Progenitor cell of endocrine pancreas (in vitro differentiated cells): ENCODE measurements at regions not wholly inside any gene's neighbourhood (a gene's known extent, or its start where the extent isn't known, plus 50 kb on each side); places are given as distances from the start of the nearest gene placed in this dataset.
"Not testable (repeated sequence)": the region's sequence is repeated elsewhere in the genome, so short reads cannot be mapped to it uniquely, and the experiment has no call there.

Experiments
- DNase-seq: peaks from one replicate; pipeline ENCODE4 v3.0.0; 2021; ENCODE audit warnings: low spot score; ENCODE audit not compliant: unreplicated experiment
- H3K27ac Mint-ChIP-seq: 2 replicates; pipeline ENCODE4 v1.8.0; 2021; ENCODE audit warnings: mild to moderate bottlenecking, moderate library complexity, mixed read lengths
- H3K27me3 Mint-ChIP-seq: 2 replicates; pipeline ENCODE4 v1.8.0; 2021; ENCODE audit warnings: mixed read lengths
- H3K36me3 Mint-ChIP-seq: 2 replicates; pipeline ENCODE4 v1.8.0; 2022; ENCODE audit warnings: mixed read lengths; ENCODE audit not compliant: insufficient read depth
- H3K4me1 Mint-ChIP-seq: 2 replicates; pipeline ENCODE4 v1.8.0; 2021; ENCODE audit warnings: low read depth, mixed read lengths
- H3K4me3 Mint-ChIP-seq: 2 replicates; pipeline ENCODE4 v1.8.0; 2021; ENCODE audit warnings: low read depth, mild to moderate bottlenecking, moderate library complexity, mixed read lengths
- H3K9me3 Mint-ChIP-seq: 2 replicates; pipeline ENCODE4 v1.8.0; 2021; ENCODE audit warnings: low read depth, mixed read lengths
- TF ChIP-seq, protein P1 (sequence below): fragments of 200-600 bp; sonication (generic); IDR thresholded peaks from one replicate; pipeline ENCODE4 v1.5.0; 2021; ENCODE audit warnings: antibody characterized with exemption, mild to moderate bottlenecking; ENCODE audit not compliant: unreplicated experiment

DNA sequence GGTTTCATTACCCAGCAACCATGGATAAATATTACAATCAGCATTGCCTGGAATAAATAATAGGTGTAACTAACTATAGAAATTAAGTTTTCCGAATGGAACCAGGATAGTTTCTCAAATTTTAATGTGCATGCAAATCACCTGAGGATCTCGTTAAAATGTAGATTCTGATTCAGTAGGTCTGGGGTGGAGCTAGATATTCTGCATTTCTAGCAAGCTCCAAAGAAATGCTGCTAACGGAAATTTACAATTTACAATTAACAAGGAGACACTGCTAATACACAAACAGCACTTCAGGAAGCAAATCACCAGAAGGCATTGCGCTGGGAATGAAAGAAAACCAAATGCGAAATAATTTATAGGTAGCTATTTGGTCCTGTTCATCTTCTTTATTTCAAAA lies 597.5 kb upstream of the KLF12 start:
- Mint-ChIP-seq H3K4me3 (no peak overlapping the region), H3K9me3 (no peaks in the 10 kb centered on the region), H3K4me1 (no peaks in the 10 kb centered on the region), H3K36me3 (no peaks in the 10 kb centered on the region), H3K27me3 (no peaks in the 10 kb centered on the region), H3K27ac (no peak overlapping the region)
- TF ChIP-seq, protein P1, sequence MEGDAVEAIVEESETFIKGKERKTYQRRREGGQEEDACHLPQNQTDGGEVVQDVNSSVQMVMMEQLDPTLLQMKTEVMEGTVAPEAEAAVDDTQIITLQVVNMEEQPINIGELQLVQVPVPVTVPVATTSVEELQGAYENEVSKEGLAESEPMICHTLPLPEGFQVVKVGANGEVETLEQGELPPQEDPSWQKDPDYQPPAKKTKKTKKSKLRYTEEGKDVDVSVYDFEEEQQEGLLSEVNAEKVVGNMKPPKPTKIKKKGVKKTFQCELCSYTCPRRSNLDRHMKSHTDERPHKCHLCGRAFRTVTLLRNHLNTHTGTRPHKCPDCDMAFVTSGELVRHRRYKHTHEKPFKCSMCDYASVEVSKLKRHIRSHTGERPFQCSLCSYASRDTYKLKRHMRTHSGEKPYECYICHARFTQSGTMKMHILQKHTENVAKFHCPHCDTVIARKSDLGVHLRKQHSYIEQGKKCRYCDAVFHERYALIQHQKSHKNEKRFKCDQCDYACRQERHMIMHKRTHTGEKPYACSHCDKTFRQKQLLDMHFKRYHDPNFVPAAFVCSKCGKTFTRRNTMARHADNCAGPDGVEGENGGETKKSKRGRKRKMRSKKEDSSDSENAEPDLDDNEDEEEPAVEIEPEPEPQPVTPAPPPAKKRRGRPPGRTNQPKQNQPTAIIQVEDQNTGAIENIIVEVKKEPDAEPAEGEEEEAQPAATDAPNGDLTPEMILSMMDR = no peak
- DNase-seq = no peak

DNA sequence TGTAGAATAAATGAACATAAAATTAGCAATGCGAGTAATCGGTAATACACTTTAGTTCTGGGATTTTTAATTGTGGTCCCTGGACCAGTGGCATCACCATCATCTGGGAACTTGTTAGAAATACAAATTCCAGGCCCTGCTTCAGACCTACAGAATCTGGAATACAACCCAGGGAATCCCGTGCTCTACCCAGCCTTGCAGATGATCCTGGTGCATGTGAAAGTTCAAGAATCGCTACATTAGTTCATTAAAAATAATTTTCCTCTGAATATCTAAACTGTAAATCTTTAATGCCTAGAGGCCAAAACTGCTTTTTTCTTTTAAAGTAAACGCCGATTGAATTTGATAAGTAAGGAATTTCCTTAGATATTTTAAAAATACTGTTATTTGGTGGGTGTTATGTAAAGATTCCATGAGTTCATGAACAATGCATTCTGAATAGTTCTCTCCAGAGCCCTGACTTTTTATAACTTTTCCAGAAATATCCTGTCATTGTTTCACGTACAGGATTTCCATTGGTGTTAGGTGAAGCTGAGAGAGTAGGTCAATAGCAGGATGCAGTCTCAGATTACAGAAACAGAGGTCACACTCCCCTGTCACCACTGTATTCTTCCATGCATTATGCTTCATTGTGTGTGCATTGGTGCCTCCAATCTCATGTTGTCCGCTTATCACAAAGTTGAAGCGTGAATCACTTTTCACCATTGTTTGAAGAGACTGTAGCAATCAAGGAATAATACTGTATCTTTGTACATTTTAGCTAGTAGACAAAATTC lies 596.5 kb upstream of the KLF12 start:
- TF ChIP-seq, protein P1 = no peak
- no peaks in the 10 kb centered on the region for H3K36me3 Mint-ChIP-seq
- H3K4me3 Mint-ChIP-seq = no peak overlapping the region
- H3K27ac Mint-ChIP-seq = no peak overlapping the region
- no peak for DNase-seq
- H3K4me1 Mint-ChIP-seq = no peaks in the 10 kb centered on the region
- no peaks in the 10 kb centered on the region for H3K27me3 Mint-ChIP-seq
- H3K9me3 Mint-ChIP-seq = no peaks in the 10 kb centered on the region

DNA sequence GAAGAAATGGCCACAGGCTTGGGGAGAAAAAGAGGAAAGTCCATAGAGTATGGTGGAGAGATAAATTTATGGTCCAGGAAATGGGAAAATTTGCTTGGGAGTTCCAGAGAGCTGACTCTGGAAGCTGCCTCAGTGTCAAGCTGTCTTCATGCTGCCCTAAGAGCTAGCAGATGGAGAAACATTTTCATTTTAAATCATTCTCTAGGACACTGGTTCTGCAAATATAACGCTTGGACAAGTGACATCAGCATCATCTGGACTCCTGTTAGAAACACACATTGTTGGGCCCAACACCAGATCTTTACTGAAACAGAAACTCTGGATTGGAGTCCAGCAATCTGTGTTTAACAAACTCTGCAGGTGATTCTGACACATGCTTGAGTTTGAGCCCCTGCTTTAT lies 592.0 kb upstream of the KLF12 start:
- Mint-ChIP-seq H3K27me3 (no peaks in the 10 kb centered on the region), H3K4me3 (no peak overlapping the region), H3K36me3 (no peaks in the 10 kb centered on the region), H3K9me3 (no peaks in the 10 kb centered on the region), H3K27ac (no peak overlapping the region), H3K4me1 (no peaks in the 10 kb centered on the region)
- TF ChIP-seq, protein P1 = no peak
- no peak for DNase-seq

DNA sequence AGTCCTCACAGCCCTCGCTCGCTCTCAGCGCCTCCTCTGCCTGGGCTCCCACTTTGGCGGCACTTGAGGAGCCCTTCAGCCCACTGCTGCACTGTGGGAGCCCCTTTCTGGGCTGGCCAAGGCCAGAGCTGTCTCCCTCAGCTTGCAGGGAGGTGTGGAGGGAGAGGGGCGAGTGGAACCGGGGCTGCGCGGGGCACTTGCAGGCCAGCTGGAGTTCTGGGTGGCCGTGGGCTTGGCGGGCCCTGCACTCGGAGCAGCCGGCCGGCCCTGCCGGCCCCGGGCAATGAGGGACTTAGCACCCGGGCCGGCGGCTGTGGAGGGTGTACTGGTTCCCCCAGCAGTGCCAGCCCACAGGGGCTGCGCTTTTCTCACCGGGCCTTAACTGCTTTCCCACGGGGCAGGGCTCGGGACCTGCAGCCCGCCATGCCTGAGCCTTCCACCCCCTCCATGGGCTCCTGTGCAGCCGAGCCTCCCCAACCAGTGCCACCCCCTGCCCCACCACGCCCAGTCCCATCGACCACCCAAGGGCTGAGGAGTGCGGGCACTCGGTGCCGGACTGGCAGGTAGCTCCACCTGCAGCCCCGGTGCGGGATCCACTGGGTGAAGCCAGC lies 584.1 kb upstream of the KLF12 start:
- not testable (repeated sequence) for H3K27me3 Mint-ChIP-seq, H3K36me3 Mint-ChIP-seq, H3K4me3 Mint-ChIP-seq, H3K27ac Mint-ChIP-seq, H3K4me1 Mint-ChIP-seq, DNase-seq
- H3K9me3 Mint-ChIP-seq = peaks cover 10% of the 10 kb centered on the region

DNA sequence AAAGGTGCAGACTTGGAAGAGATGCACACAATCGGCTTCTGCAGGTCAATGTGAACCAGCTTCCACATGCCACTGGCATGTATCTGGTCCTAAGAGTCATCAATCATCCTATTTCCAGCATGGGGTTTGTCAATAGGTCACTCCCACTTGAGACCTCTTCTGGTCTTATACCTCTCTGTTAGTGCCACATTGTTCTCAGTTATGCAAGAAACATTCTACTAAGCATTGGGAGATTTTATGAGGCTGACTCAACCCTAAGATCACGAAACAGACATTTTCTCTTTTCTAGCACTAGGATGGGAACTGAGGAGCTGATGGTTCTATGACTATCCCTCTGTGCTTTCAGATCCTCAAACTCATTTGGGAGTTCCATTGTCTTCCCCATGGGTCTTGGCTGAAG lies 581.5 kb upstream of the KLF12 start:
- Mint-ChIP-seq H3K9me3 (peaks cover 10% of the 10 kb centered on the region), H3K4me3 (no peak overlapping the region)
- TF ChIP-seq, protein P1 = no peak

DNA sequence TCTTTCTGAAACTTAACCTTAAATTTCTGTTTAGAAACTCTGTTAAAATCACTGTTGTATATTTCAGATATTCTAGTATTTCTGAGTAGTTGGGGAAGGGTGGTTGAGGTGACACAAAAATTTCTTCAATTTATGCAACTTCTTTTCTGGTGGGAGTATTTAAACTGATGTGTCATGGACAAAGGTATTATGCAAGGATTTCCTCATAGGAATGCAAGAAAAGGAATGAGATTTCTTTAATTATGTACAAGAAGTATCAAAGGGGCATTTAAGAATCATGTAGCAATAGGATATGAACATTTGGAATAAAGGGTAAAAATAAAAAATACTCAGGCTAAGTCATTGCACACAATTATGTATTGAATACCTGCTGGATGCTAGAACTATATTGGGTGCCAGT lies 575.8 kb upstream of the KLF12 start:
- H3K27me3 Mint-ChIP-seq = no peaks in the 10 kb centered on the region
- DNase-seq = no peak
- H3K27ac Mint-ChIP-seq = no peak overlapping the region
- TF ChIP-seq, protein P1 = no peak
- no peaks in the 10 kb centered on the region for H3K36me3 Mint-ChIP-seq
- peaks cover 2% of the 10 kb centered on the region for H3K4me1 Mint-ChIP-seq
- no peak overlapping the region for H3K4me3 Mint-ChIP-seq
- H3K9me3 Mint-ChIP-seq = peaks cover 10% of the 10 kb centered on the region

More for the DNA sequence above, 581.5 kb upstream of the KLF12 start:
- Mint-ChIP-seq H3K27ac (no peak overlapping the region), H3K4me1 (no peaks in the 10 kb centered on the region), H3K27me3 (no peaks in the 10 kb centered on the region), H3K36me3 (no peaks in the 10 kb centered on the region)
- DNase-seq = no peak
